BLaER1 treated with 17β-estradiol and CSF1 and Interleukin-3, amounts not matched to agents 10 nM and 100 nM (cell line): ENCODE measurements at regions not wholly inside any gene's neighbourhood (a gene's known extent, or its start where the extent isn't known, plus 50 kb on each side); places are given as distances from the start of the nearest gene placed in this dataset.
"Not testable (repeated sequence)": the region's sequence is repeated elsewhere in the genome, so short reads cannot be mapped to it uniquely, and the experiment has no call there.

Experiments used
- H3K27ac ChIP-seq, 11 experiments: shearing (Covaris generic); formaldehyde crosslinking; 2 replicates each; pipeline ENCODE4 v1.8.1; 2022
- H3K27me3 ChIP-seq, 11 experiments: shearing (Covaris generic); formaldehyde crosslinking; 2 replicates each; pipeline ENCODE4 v1.8.1; 2022
- H3K36me3 ChIP-seq, 11 experiments: shearing (Covaris generic); formaldehyde crosslinking; 2 replicates each; pipeline ENCODE4 v1.8.1; 2022
- H3K4me1 ChIP-seq, 10 experiments: shearing (Covaris generic); formaldehyde crosslinking; 2 replicates each; pipeline ENCODE4 v1.8.1; 2022
- H3K4me2 ChIP-seq, 11 experiments: shearing (Covaris generic); formaldehyde crosslinking; 2 replicates each; pipeline ENCODE4 v1.8.1; 2022
- H3K4me3 ChIP-seq, 10 experiments: shearing (Covaris generic); formaldehyde crosslinking; 2 replicates each; pipeline ENCODE4 v1.8.1; 2022
- H3K9ac ChIP-seq, 11 experiments: shearing (Covaris generic); formaldehyde crosslinking; 2 replicates each; pipeline ENCODE4 v1.8.1; 2022
- H3K9me3 ChIP-seq, 11 experiments: shearing (Covaris generic); formaldehyde crosslinking; replicated peaks in 1 of 11; 2 replicates each; pipeline ENCODE4 v1.8.1; 2022
- H4K20me1 ChIP-seq, 11 experiments: shearing (Covaris generic); formaldehyde crosslinking; 2 replicates each; pipeline ENCODE4 v1.8.1; 2022
- Cebpa-rat ChIP-seq, 11 experiments: shearing (Covaris generic); IDR thresholded peaks; 2 replicates each; pipeline ENCODE4 v1.8.1; 2022

DNA sequence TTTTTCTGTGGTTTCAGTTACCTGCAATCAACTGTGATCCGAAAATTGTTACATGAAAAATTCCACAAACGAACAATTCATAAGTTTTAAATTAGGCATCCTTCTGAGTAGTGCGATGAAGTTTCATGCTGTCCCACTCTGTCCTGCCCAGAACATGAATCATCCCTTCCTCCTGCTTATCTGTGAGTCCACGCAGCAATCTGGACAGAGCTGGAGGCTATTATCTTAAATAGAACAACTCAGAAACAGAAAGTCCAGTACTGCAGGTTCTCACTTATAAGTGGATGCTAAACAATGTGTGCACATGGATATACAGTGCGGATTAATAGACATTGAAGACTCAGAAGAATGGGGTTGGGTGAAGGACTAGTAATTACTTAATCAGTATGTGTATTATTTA, 583.7 kb upstream of the SPRY2 start:
- no peaks in the 10 kb centered on the region for H4K20me1 ChIP-seq
- H3K27ac ChIP-seq, result no peak overlapping the region
- no peak for TF ChIP-seq Cebpa-rat (IDR thresholded peaks at IDR 0.05)
- no peaks in the 10 kb centered on the region for H3K36me3 ChIP-seq
- H3K9me3 ChIP-seq, result no peaks in the 10 kb centered on the region
- H3K4me1 ChIP-seq, result no peaks in the 10 kb centered on the region
- H3K4me3 ChIP-seq, result no peak overlapping the region
- no peak overlapping the region for H3K4me2 ChIP-seq
- no peaks in the 10 kb centered on the region for H3K27me3 ChIP-seq
- no peak overlapping the region for H3K9ac ChIP-seq

DNA sequence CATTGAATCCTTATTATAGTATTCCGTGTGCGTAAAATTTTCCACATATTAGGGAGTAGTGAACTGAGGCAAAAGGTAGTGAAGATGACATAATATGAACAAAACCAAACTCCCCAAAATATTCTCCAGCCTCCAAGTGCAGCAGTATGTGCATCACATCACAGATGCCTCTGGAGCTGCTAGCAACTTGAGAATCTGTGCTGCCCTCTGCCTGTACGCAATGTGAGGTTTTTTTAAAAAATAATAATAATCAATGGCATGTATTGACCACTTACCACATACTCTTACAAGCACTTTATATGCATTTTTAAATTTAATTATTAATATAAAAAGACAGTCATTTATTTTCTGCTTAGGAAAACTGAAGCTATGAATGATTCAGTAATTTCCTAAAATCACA, 583.0 kb upstream of the SPRY2 start:
- Histone ChIP-seq H3K27ac (no peak overlapping the region), H3K4me1 (no peaks in the 10 kb centered on the region), H3K36me3 (no peaks in the 10 kb centered on the region), H3K4me3 (no peak overlapping the region), H3K9ac (no peak overlapping the region), H4K20me1 (no peaks in the 10 kb centered on the region), H3K27me3 (no peaks in the 10 kb centered on the region), H3K9me3 (no peaks in the 10 kb centered on the region), H3K4me2 (no peak overlapping the region)
- no peak for TF ChIP-seq Cebpa-rat (IDR thresholded peaks at IDR 0.05)

DNA sequence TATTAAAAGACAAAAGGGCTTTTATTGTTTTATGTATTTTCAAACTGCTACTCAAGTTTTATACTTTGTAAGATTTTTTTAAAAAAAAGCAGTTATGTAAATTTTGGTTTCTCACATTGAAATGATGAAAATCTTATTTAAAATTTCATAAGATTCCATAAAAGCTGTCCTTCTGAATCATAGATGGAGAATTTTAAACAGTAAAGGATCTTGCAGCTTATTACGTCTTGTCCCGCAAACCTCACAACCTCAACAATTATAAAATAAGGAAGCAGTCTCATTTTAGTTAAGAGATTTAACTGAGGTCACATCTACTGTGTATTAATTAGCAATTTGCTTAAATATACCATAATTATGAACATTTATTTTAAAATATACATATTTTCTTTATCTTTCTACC, 581.0 kb upstream of the SPRY2 start:
- H3K9me3 ChIP-seq, result no peaks in the 10 kb centered on the region
- no peak overlapping the region for H3K9ac ChIP-seq
- H3K4me2 ChIP-seq, result no peak overlapping the region
- H3K36me3 ChIP-seq, result no peaks in the 10 kb centered on the region
- H3K4me1 ChIP-seq, result no peaks in the 10 kb centered on the region
- no peaks in the 10 kb centered on the region for H3K27me3 ChIP-seq
- no peak overlapping the region for H3K27ac ChIP-seq
- H4K20me1 ChIP-seq, result no peaks in the 10 kb centered on the region
- no peak for TF ChIP-seq Cebpa-rat (IDR thresholded peaks at IDR 0.05)
- H3K4me3 ChIP-seq, result no peak overlapping the region

DNA sequence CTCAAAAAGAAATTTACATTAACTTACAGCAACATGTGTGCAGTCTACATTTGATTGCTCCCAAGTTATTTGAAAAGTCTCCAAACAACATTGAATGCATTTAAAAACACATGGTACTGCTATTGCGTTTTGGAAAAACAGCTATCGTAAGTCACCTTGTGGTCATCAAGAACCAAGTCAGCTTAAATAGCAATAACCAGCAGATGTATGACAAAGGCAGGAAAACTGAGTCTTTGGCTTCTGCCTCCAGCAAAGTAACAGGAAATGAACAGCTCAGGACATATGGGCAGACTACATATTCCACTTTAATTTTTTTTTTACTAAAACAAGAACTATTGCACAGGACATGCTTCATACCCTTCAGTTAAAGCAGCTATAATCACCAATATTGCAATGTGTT, 580.6 kb upstream of the SPRY2 start:
- Histone ChIP-seq H3K4me2 (no peak overlapping the region), H3K9ac (no peak overlapping the region), H3K9me3 (no peaks in the 10 kb centered on the region), H3K27me3 (no peaks in the 10 kb centered on the region), H3K27ac (no peak overlapping the region), H3K4me3 (no peak overlapping the region), H4K20me1 (no peaks in the 10 kb centered on the region), H3K4me1 (no peaks in the 10 kb centered on the region), H3K36me3 (no peaks in the 10 kb centered on the region)
- no peak for TF ChIP-seq Cebpa-rat (IDR thresholded peaks at IDR 0.05)

DNA sequence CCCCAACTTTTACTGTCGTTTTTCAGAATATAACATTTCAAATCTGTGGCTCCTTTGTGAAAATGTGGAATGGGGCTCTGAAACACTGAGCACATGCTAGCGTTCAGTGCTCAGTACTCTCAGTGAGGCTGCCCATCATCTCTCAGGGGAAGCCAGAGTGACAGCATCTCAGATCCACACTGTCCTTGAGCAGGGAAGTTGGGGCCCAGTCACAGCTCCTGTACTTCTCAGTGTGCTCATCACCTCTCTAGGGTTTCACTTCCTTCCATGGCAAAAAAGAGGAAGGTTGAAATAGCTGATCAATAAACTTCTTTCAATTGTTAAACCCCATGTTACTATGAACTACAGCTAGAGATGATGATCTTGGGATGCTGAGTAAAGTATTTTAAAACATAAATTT, 565.9 kb upstream of the SPRY2 start:
- H3K4me1 ChIP-seq, result peaks cover 0 to 12% (median 0%) of the 10 kb centered on the region in 10 experiments; a peak in 4 of 20 replicates
- peak overlapping the region in 1 of 11 experiments; percentile 65; a peak in 1 of 22 replicates for H3K4me2 ChIP-seq
- H3K27ac ChIP-seq, result no peak overlapping the region
- no peak for TF ChIP-seq Cebpa-rat (IDR thresholded peaks at IDR 0.05)
- H3K9me3 ChIP-seq, result peaks cover 4 to 22% (median 10%) of the 10 kb centered on the region in 11 experiments; a peak in 19 of 22 replicates
- no peaks in the 10 kb centered on the region for H3K36me3 ChIP-seq
- no peaks in the 10 kb centered on the region for H3K27me3 ChIP-seq
- no peak overlapping the region for H3K4me3 ChIP-seq
- H3K9ac ChIP-seq, result no peak overlapping the region
- H4K20me1 ChIP-seq, result no peaks in the 10 kb centered on the region

DNA sequence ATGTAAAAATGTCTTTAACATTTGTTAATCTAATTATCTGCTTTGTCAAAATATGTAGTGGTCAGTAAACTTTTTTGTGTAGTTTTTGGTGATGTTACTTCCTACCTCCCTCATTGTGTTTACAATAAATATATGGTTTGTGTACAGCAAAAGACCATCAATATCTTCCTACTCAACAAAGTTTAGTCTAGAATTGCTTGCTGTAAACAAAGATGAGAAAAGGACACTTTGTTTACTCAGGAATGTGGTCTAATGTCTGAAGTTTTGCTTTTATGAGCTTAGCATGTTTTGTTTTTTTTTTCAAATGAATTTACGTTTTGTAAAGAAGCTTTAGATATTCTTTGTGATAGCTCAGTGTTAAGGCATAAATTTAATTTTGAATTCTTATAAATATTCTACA, 563.5 kb upstream of the SPRY2 start:
- Histone ChIP-seq H3K4me3 (no peak overlapping the region), H3K27ac (no peak overlapping the region), H3K4me1 (peaks cover 0 to 12% (median 0%) of the 10 kb centered on the region in 10 experiments; a peak in 4 of 20 replicates), H3K36me3 (no peaks in the 10 kb centered on the region), H3K27me3 (no peaks in the 10 kb centered on the region), H3K4me2 (no peak overlapping the region), H4K20me1 (no peaks in the 10 kb centered on the region), H3K9me3 (peaks cover 0 to 6% (median 0%) of the 10 kb centered on the region in 11 experiments; a peak in 4 of 22 replicates), H3K9ac (no peak overlapping the region)
- no peak for TF ChIP-seq Cebpa-rat (IDR thresholded peaks at IDR 0.05)

DNA sequence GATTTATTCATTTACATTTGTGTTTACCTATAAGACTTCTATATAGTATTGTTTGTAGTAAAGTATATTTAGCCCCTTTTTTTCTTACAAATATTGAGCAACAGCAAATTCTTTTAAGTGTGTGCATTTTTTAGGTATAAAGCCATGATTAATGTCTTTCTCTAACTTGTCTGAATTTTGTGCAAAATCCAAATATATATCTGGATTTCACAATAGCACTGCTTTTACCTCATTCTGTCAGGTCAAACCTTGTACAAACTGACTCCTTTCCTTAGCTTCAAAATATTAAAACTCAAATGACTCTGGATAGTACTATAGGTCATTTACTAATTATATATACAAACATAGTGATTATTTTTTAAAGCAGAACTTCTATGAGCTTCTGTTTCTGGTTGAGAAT, 563.0 kb upstream of the SPRY2 start:
- no peak overlapping the region for H3K4me2 ChIP-seq
- H3K9me3 ChIP-seq, result peaks cover 0 to 2% (median 0%) of the 10 kb centered on the region in 11 experiments; a peak in 3 of 22 replicates
- H3K9ac ChIP-seq, result no peak overlapping the region
- H3K4me1 ChIP-seq, result peaks cover 0 to 12% (median 0%) of the 10 kb centered on the region in 10 experiments; a peak in 4 of 20 replicates
- no peaks in the 10 kb centered on the region for H4K20me1 ChIP-seq
- H3K36me3 ChIP-seq, result no peaks in the 10 kb centered on the region
- no peak overlapping the region for H3K4me3 ChIP-seq
- no peak overlapping the region for H3K27ac ChIP-seq
- H3K27me3 ChIP-seq, result no peaks in the 10 kb centered on the region
- TF ChIP-seq Cebpa-rat (IDR thresholded peaks at IDR 0.05), result no peak

DNA sequence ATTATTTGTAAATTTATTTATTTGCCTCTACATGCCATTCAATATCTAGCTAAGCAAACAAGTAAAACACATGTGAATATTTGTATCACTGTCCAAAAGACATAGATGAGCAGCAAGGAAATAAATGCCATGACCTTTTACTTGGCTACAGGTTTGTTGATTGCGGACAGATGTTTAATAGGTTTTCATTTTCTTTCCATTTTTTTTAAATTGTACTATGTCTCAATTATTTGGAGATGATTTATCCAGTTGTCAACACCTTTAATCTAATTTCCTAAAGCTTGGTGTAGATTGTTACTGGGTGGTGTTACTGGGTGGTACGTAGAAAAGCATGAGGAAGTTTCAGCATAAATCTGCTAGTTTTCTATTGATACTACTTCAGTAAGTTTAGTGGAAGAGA, 560.6 kb upstream of the SPRY2 start:
- H4K20me1 ChIP-seq, result no peaks in the 10 kb centered on the region
- H3K27me3 ChIP-seq, result no peaks in the 10 kb centered on the region
- no peaks in the 10 kb centered on the region for H3K36me3 ChIP-seq
- H3K9ac ChIP-seq, result no peak overlapping the region
- no peak overlapping the region for H3K4me2 ChIP-seq
- H3K27ac ChIP-seq, result no peak overlapping the region
- TF ChIP-seq Cebpa-rat (IDR thresholded peaks at IDR 0.05), result no peak
- H3K4me1 ChIP-seq, result peaks cover 0 to 6% (median 0%) of the 10 kb centered on the region in 10 experiments; a peak in 1 of 20 replicates
- peaks cover 0 to 4% (median under 1%) of the 10 kb centered on the region in 11 experiments; a peak in 9 of 22 replicates for H3K9me3 ChIP-seq
- no peak overlapping the region for H3K4me3 ChIP-seq

DNA sequence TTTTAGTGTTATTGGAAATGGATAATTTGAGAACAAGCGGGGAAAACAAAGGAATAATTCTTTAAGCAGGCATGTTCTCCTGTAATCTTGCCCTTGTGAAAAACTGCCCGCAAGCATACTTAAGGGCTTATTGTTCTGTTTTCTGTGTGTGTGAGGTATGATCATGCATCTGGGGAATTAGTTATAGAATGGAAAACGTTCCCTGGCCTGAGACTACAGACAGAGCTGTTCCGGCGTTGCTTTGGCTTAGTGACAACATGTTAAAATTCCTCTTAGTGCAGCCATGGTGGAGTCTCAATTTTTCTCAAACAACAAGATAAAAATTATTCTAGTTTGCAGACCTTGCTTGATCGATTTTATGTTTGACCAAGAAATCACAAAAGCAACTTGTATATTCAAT, 560.2 kb upstream of the SPRY2 start:
- no peak overlapping the region for H3K4me2 ChIP-seq
- H3K27me3 ChIP-seq, result no peaks in the 10 kb centered on the region
- H3K4me3 ChIP-seq, result no peak overlapping the region
- H3K9me3 ChIP-seq, result peaks cover 0 to 8% (median 5%) of the 10 kb centered on the region in 11 experiments; a peak in 10 of 22 replicates
- H4K20me1 ChIP-seq, result no peaks in the 10 kb centered on the region
- peaks cover 0 to 6% (median 0%) of the 10 kb centered on the region in 10 experiments; a peak in 1 of 20 replicates for H3K4me1 ChIP-seq
- no peak overlapping the region for H3K27ac ChIP-seq
- no peak overlapping the region for H3K9ac ChIP-seq
- no peaks in the 10 kb centered on the region for H3K36me3 ChIP-seq
- TF ChIP-seq Cebpa-rat (IDR thresholded peaks at IDR 0.05), result no peak

DNA sequence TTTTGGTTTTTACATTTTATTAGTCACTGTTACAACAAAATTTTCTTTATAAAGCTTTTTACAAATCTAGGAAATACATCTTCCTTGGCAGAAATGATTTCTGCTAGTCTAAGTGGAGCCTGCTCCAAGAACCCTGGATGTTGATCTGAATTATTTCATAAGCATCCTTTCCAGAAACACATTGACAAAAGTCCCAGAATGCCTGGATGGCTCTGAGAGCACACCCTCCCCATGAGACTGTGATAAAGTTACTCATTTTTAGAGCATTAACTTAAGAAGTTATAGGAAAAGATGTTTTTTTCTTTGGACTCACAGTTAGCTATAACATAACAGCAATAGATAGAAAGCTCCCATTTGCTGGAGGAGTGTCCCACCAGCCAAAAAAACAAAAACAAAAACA, 559.6 kb upstream of the SPRY2 start:
- no peak overlapping the region for H3K4me2 ChIP-seq
- H3K9me3 ChIP-seq, result peaks cover 0 to 8% (median 5%) of the 10 kb centered on the region in 11 experiments; a peak in 10 of 22 replicates
- no peaks in the 10 kb centered on the region for H3K27me3 ChIP-seq
- H3K9ac ChIP-seq, result no peak overlapping the region
- no peak for TF ChIP-seq Cebpa-rat (IDR thresholded peaks at IDR 0.05)
- H3K4me1 ChIP-seq, result peaks cover 0 to 6% (median 0%) of the 10 kb centered on the region in 10 experiments; a peak in 1 of 20 replicates
- H3K27ac ChIP-seq, result no peak overlapping the region
- no peaks in the 10 kb centered on the region for H4K20me1 ChIP-seq
- H3K4me3 ChIP-seq, result no peak overlapping the region
- H3K36me3 ChIP-seq, result no peaks in the 10 kb centered on the region

DNA sequence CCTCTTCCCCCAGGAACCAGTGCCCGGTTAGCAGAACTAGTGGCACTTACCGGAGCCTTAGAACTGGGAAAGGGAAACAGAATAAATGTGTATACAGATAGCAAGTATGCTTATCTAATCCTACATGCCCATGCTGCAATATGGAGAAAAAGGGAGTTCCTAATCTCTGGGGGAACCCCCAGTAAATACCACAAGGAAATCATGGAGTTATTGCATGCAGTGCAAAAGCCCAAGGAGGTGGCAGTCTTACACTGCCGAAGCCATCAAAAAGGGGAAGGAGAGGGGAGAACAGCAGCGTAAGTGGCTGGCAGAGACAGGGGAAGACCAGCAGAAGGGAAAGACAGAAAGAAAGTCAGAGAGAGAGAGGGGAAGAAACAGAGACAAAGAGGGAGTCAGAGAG, 556.7 kb upstream of the SPRY2 start:
- not testable (repeated sequence) for H3K9me3 ChIP-seq, H3K36me3 ChIP-seq, H3K9ac ChIP-seq, H3K27ac ChIP-seq, H4K20me1 ChIP-seq, H3K4me1 ChIP-seq, H3K27me3 ChIP-seq, H3K4me3 ChIP-seq
- H3K4me2 ChIP-seq, result peak overlapping the region in 2 of 11 experiments; percentile 11 to 33; a peak in 1 of 22 replicates
